Skin epidermis (tissue), 12 donors: ENCODE measurements at regions not wholly inside any gene's neighbourhood (a gene's known extent, or its start where the extent isn't known, plus 50 kb on each side); places are given as distances from the start of the nearest gene placed in this dataset.

Source experiments
- H3K27ac ChIP-seq, 21 experiments: fragments of 200-600 bp; sonication (generic) in 11 of 21; one replicate each; pipeline ENCODE4 v1.5.0; 2020; ENCODE audit warnings: mild to moderate bottlenecking in 3 of 21, inconsistent platforms in 2 of 21, moderate library complexity in 2 of 21
- H3K4me3 ChIP-seq, 7 experiments: fragments of 200-600 bp; sonication (generic) in 2 of 7; one replicate each; pipeline ENCODE4 v1.5.0; 2020; ENCODE audit warnings: inconsistent platforms in 2 of 7, mild to moderate bottlenecking in 2 of 7, moderate library complexity in 1 of 7

- Histone ChIP-seq H3K27ac (peak overlapping the region in 2 of 21 experiments; percentile 32 to 47), H3K4me3 (no peak overlapping the region)
These were observed 410.9 kb downstream of the TYW1 start for GRCh38 chr7:67407392-67408071.

- Histone ChIP-seq H3K27ac (peak overlapping the region in 1 of 21 experiments; percentile 47), H3K4me3 (no peak overlapping the region)
These were observed 411.5 kb downstream of the TYW1 start for GRCh38 chr7:67408109-67408508.

- H3K27ac ChIP-seq: no peak overlapping the region
- no peak overlapping the region for H3K4me3 ChIP-seq
These were observed 417.0 kb downstream of the TYW1 start for GRCh38 chr7:67413670-67414069.

- no peak overlapping the region for H3K4me3 ChIP-seq
- H3K27ac ChIP-seq: no peak overlapping the region
These were observed 418.2 kb downstream of the TYW1 start for GRCh38 chr7:67414858-67415257.

- Histone ChIP-seq H3K4me3 (no peak overlapping the region), H3K27ac (no peak overlapping the region)
These were observed 426.0 kb downstream of the TYW1 start for GRCh38 chr7:67422601-67423000.

- H3K27ac ChIP-seq: no peak overlapping the region
- H3K4me3 ChIP-seq: no peak overlapping the region
These were observed 426.4 kb downstream of the TYW1 start for GRCh38 chr7:67423065-67423464.

- no peak overlapping the region for H3K27ac ChIP-seq
- H3K4me3 ChIP-seq: no peak overlapping the region
These were observed 430.0 kb downstream of the TYW1 start for GRCh38 chr7:67426654-67427053.

- no peak overlapping the region for H3K27ac ChIP-seq
- no peak overlapping the region for H3K4me3 ChIP-seq
These were observed 433.1 kb downstream of the TYW1 start for GRCh38 chr7:67429735-67430134.

GRCh38 chr7:67432536-67433234 is 436.1 kb downstream of the TYW1 start:
- Histone ChIP-seq H3K27ac (no peak overlapping the region), H3K4me3 (no peak overlapping the region)

GRCh38 chr7:67435894-67436535 is 439.4 kb downstream of the TYW1 start:
- no peak overlapping the region for H3K27ac ChIP-seq
- no peak overlapping the region for H3K4me3 ChIP-seq

- H3K4me3 ChIP-seq: no peak overlapping the region
- H3K27ac ChIP-seq: no peak overlapping the region
These were observed 441.7 kb downstream of the TYW1 start for GRCh38 chr7:67438198-67438882.

GRCh38 chr7:67438913-67439505 is 442.4 kb downstream of the TYW1 start:
- H3K27ac ChIP-seq: no peak overlapping the region
- H3K4me3 ChIP-seq: no peak overlapping the region

- no peak overlapping the region for H3K27ac ChIP-seq
- no peak overlapping the region for H3K4me3 ChIP-seq
These were observed 443.7 kb downstream of the TYW1 start for GRCh38 chr7:67440321-67440720.

GRCh38 chr7:67445728-67446127 is 449.1 kb downstream of the TYW1 start:
- H3K4me3 ChIP-seq: no peak overlapping the region
- H3K27ac ChIP-seq: no peak overlapping the region

GRCh38 chr7:67447297-67447696 is 450.7 kb downstream of the TYW1 start:
- H3K4me3 ChIP-seq: no peak overlapping the region
- H3K27ac ChIP-seq: no peak overlapping the region

GRCh38 chr7:67448271-67448670 is 451.6 kb downstream of the TYW1 start:
- Histone ChIP-seq H3K27ac (no peak overlapping the region), H3K4me3 (no peak overlapping the region)

GRCh38 chr7:67450171-67450570 is 453.5 kb downstream of the TYW1 start:
- Histone ChIP-seq H3K4me3 (no peak overlapping the region), H3K27ac (no peak overlapping the region)

GRCh38 chr7:67451306-67451705 is 454.7 kb downstream of the TYW1 start:
- Histone ChIP-seq H3K4me3 (no peak overlapping the region), H3K27ac (no peak overlapping the region)

- H3K27ac ChIP-seq: no peak overlapping the region
- H3K4me3 ChIP-seq: no peak overlapping the region
These were observed 455.9 kb downstream of the TYW1 start for GRCh38 chr7:67452516-67453026.
